H9 (cell line): ENCODE measurements at regions not wholly inside any gene's neighbourhood (a gene's known extent, or its start where the extent isn't known, plus 50 kb on each side); places are given as distances from the start of the nearest gene placed in this dataset.

Experiments used
- DNase-seq: peaks from one replicate; pipeline ENCODE4 v3.0.0-alpha.2; 2017
- H2AFZ ChIP-seq: one replicate; pipeline ENCODE4 v1.6.1; 2013; ENCODE audit warnings: mild to moderate bottlenecking, low read length, control low read depth, moderate library complexity
- H2AK5ac ChIP-seq: 2 replicates; pipeline ENCODE4 v1.6.1; 2013; ENCODE audit warnings: low read length, control low read depth, mixed read lengths; ENCODE audit not compliant: insufficient read length
- H2BK120ac ChIP-seq: one replicate; pipeline ENCODE4 v1.6.1; 2013; ENCODE audit warnings: low read depth, mild to moderate bottlenecking, low read length, control low read depth, inconsistent platforms; ENCODE audit not compliant: poor library complexity, severe bottlenecking
- H2BK12ac ChIP-seq: 2 replicates; pipeline ENCODE4 v1.6.1; 2013; ENCODE audit warnings: low read length, control low read depth, mixed read lengths, low read depth; ENCODE audit not compliant: insufficient read length
- H2BK15ac ChIP-seq: 2 replicates; pipeline ENCODE4 v1.6.1; 2013; ENCODE audit warnings: low read depth, low read length, control low read depth
- H2BK20ac ChIP-seq: one replicate; pipeline ENCODE4 v1.6.1; 2013; ENCODE audit warnings: low read depth, mild to moderate bottlenecking, low read length, control low read depth, inconsistent platforms; ENCODE audit not compliant: poor library complexity, severe bottlenecking
- H2BK5ac ChIP-seq: 2 replicates; pipeline ENCODE4 v1.6.1; 2013; ENCODE audit warnings: low read length, control low read depth, mixed read lengths; ENCODE audit not compliant: insufficient read length
- H3K14ac ChIP-seq: 2 replicates; pipeline ENCODE4 v1.6.1; 2013; ENCODE audit warnings: low read length, control low read depth; ENCODE audit not compliant: insufficient read depth
- H3K18ac ChIP-seq: 2 replicates; pipeline ENCODE4 v1.6.1; 2013; ENCODE audit warnings: low read depth, mild to moderate bottlenecking, mixed read lengths, low read length, control low read depth; ENCODE audit not compliant: insufficient read length
- H3K23ac ChIP-seq: 2 replicates; pipeline ENCODE4 v1.6.1; 2013; ENCODE audit warnings: low read length, control low read depth, mixed read lengths, low read depth; ENCODE audit not compliant: insufficient read length
- H3K23me2 ChIP-seq: 2 replicates; pipeline ENCODE4 v1.6.1; 2013; ENCODE audit warnings: low read depth, mild to moderate bottlenecking, mixed read lengths, low read length, control low read depth; ENCODE audit not compliant: insufficient read length, poor library complexity, severe bottlenecking
- H3K27ac ChIP-seq: 2 replicates; pipeline ENCODE4 v1.5.1; 2013; ENCODE audit warnings: low read length, control low read depth, mixed read lengths, low read depth; ENCODE audit not compliant: insufficient read length
- H3K27me3 ChIP-seq: 2 replicates; pipeline ENCODE4 v1.6.1; 2013; ENCODE audit warnings: low read length, control low read depth, inconsistent platforms; ENCODE audit not compliant: insufficient read depth
- H3K4ac ChIP-seq: 2 replicates; pipeline ENCODE4 v1.6.1; 2013; ENCODE audit warnings: low read depth, mild to moderate bottlenecking, control low read depth, inconsistent platforms, low read length, moderate library complexity
- H3K4me1 ChIP-seq: 2 replicates; pipeline ENCODE4 v1.6.1; 2013; ENCODE audit warnings: low read length, control low read depth, inconsistent platforms; ENCODE audit not compliant: insufficient read depth
- H3K4me2 ChIP-seq: 2 replicates; pipeline ENCODE4 v1.6.1; 2013; ENCODE audit warnings: low read length, control low read depth, mixed read lengths; ENCODE audit not compliant: insufficient read length, insufficient read depth
- H3K56ac ChIP-seq: 2 replicates; pipeline ENCODE4 v1.6.1; 2013; ENCODE audit warnings: low read depth, mild to moderate bottlenecking, mixed read lengths, low read length, control low read depth; ENCODE audit not compliant: insufficient read length
- H3K79me1 ChIP-seq: 2 replicates; pipeline ENCODE4 v1.6.1; 2013; ENCODE audit warnings: low read depth, mild to moderate bottlenecking, moderate library complexity, low read length, control low read depth, inconsistent platforms; ENCODE audit not compliant: insufficient read depth, poor library complexity, severe bottlenecking
- H3K79me2 ChIP-seq: 2 replicates; pipeline ENCODE4 v1.6.1; 2013; ENCODE audit warnings: low read length, control low read depth, inconsistent platforms; ENCODE audit not compliant: insufficient read depth
- H3K9ac ChIP-seq: 2 replicates; pipeline ENCODE4 v1.6.1; 2013; ENCODE audit warnings: low read length, control low read depth, mixed read lengths; ENCODE audit not compliant: insufficient read length; ENCODE audit errors: extremely low read depth
- H3K9me3 ChIP-seq: one replicate; pipeline ENCODE4 v1.6.1; 2013; ENCODE audit warnings: low read depth, low read length, inconsistent platforms; ENCODE audit not compliant: control insufficient read depth
- H3T11ph ChIP-seq: one replicate; pipeline ENCODE4 v1.6.1; 2013; ENCODE audit warnings: mild to moderate bottlenecking, low read length, control low read depth, inconsistent platforms
- H4K20me1 ChIP-seq: one replicate; pipeline ENCODE4 v1.6.1; 2013; ENCODE audit not compliant: control insufficient read depth, insufficient read length, insufficient read depth
- H4K5ac ChIP-seq: 2 replicates; pipeline ENCODE4 v1.6.1; 2013; ENCODE audit warnings: low read depth, mild to moderate bottlenecking, mixed read lengths, low read length, control low read depth; ENCODE audit not compliant: insufficient read length
- H4K8ac ChIP-seq: replicated peaks from 2 replicates; pipeline ENCODE4 v1.6.1; 2013; ENCODE audit warnings: low read length, control low read depth, mixed read lengths, low read depth; ENCODE audit not compliant: insufficient read length
- H4K91ac ChIP-seq: 2 replicates; pipeline ENCODE4 v1.6.1; 2013; ENCODE audit warnings: low read depth, mild to moderate bottlenecking, moderate library complexity, mixed read lengths, low read length, control low read depth; ENCODE audit not compliant: insufficient read length
- H3K27ac Mint-ChIP-seq, 3 experiments: 2 replicates in 2 of 3; 3 replicates in 1 of 3; pipeline ENCODE4 v1.8.0; 2020 to 2021; ENCODE audit warnings: mixed read lengths in 3 of 3, mild to moderate bottlenecking in 1 of 3, moderate library complexity in 1 of 3
- H3K27me3 Mint-ChIP-seq: 2 replicates; pipeline ENCODE4 v1.8.0; 2021; ENCODE audit warnings: low read depth, mild to moderate bottlenecking, moderate library complexity, mixed read lengths
- H3K36me3 Mint-ChIP-seq, 3 experiments: 2 replicates in 2 of 3; 3 replicates in 1 of 3; pipeline ENCODE4 v1.8.0; 2020 to 2021; ENCODE audit warnings: low read depth in 3 of 3, mixed read lengths in 3 of 3; ENCODE audit not compliant: insufficient read depth in 1 of 3
- H3K4me1 Mint-ChIP-seq, 2 experiments: 2 replicates each; pipeline ENCODE4 v1.8.0; 2020; ENCODE audit warnings: mixed read lengths in 2 of 2
- H3K4me3 Mint-ChIP-seq, 2 experiments: 2 replicates in 1 of 2; 3 replicates in 1 of 2; pipeline ENCODE4 v1.8.0; 2020 to 2021; ENCODE audit warnings: mild to moderate bottlenecking in 2 of 2, mixed read lengths in 2 of 2, moderate library complexity in 1 of 2
- H3K9me3 Mint-ChIP-seq, 2 experiments: 2 replicates in 1 of 2; 3 replicates in 1 of 2; pipeline ENCODE4 v1.8.0; 2020; ENCODE audit warnings: mild to moderate bottlenecking in 2 of 2, mixed read lengths in 2 of 2, moderate library complexity in 1 of 2
- CTCF ChIP-seq: fragments of 200-600 bp; sonication (generic); conservative IDR thresholded peaks from 3 replicates; pipeline ENCODE4 v1.8.0; 2021; ENCODE audit warnings: antibody characterized with exemption, mild to moderate bottlenecking
- WGBS: extraction: QIAGEN DNeasy Blood & Tissue Kit; methylation state at CpG from one replicate; pipeline ENCODE4 v1.1.7; 2013; ENCODE audit warnings: missing lambda C conversion rate, low lambda C conversion rate, mixed read lengths; ENCODE audit not compliant: insufficient read length; ENCODE audit errors: extremely low coverage; 5-methylcytosine and 5-hydroxymethylcytosine counted together

- H3T11ph ChIP-seq: no peak overlapping the region
- peak overlapping the region; percentile 28 for H3K4me2 ChIP-seq
- no peak for DNase-seq
- no peak overlapping the region for H2BK120ac ChIP-seq
- no peak overlapping the region for H2BK20ac ChIP-seq
- no peaks in the 10 kb centered on the region for H4K20me1 ChIP-seq
- no peak overlapping the region for H4K5ac ChIP-seq
- no peak overlapping the region for H3K4ac ChIP-seq
- H2AFZ ChIP-seq: no peak overlapping the region
- H3K27me3 ChIP-seq: no peaks in the 10 kb centered on the region
- no peak overlapping the region for H2BK12ac ChIP-seq
- H3K23me2 ChIP-seq: no peaks in the 10 kb centered on the region
- no peak overlapping the region for H3K18ac ChIP-seq
- H3K23ac ChIP-seq: no peak overlapping the region
- TF ChIP-seq CTCF: no peak
- no peaks in the 10 kb centered on the region for H3K9me3 ChIP-seq
- Mint-ChIP-seq H3K4me3 (no peak overlapping the region), H3K36me3 (no peaks in the 10 kb centered on the region), H3K27me3 (peaks cover 3% of the 10 kb centered on the region; the same call in 1 of the 2 replicates), H3K9me3 (no peaks in the 10 kb centered on the region), H3K27ac (no peak overlapping the region), H3K4me1 (peaks cover 28 to 39% of the 10 kb centered on the region in 2 experiments)
- H2BK15ac ChIP-seq: no peak overlapping the region
- H4K91ac ChIP-seq: no peak overlapping the region
- no peaks in the 10 kb centered on the region for H3K79me2 ChIP-seq
- no peak overlapping the region for H3K27ac ChIP-seq
- no peak overlapping the region for H2AK5ac ChIP-seq
- no peak overlapping the region for H2BK5ac ChIP-seq
- peaks cover 6% of the 10 kb centered on the region; the same call in 1 of the 2 replicates for H3K4me1 ChIP-seq
- no peak overlapping the region for H3K56ac ChIP-seq
- no peaks in the 10 kb centered on the region for H3K79me1 ChIP-seq
- no peak overlapping the region for H3K9ac ChIP-seq
- H3K14ac ChIP-seq: no peak overlapping the region
- WGBS: no CpG with 5 or more reads among the region's 1 CpG
- no peak overlapping the region for H4K8ac ChIP-seq
These were observed 61.7 kb upstream of the TFPI start for GRCh38 chr2:187615902-187616301.
